H1 (cell line): ENCODE measurements at regions not wholly inside any gene's neighbourhood (a gene's known extent, or its start where the extent isn't known, plus 50 kb on each side); places are given as distances from the start of the nearest gene placed in this dataset.

Source experiments
- CEBPB ChIP-seq: IDR thresholded peaks from 2 replicates; pipeline ENCODE4 v1.6.1; 2012; ENCODE audit warnings: low read depth, low read length
- CREB1 ChIP-seq: IDR thresholded peaks from 2 replicates; pipeline ENCODE4 v1.6.1; 2012; ENCODE audit warnings: inconsistent platforms
- CTCF ChIP-seq, 3 experiments: IDR thresholded peaks; 1 replicate in 2 of 3; 2 replicates in 1 of 3; pipeline versions ENCODE4 v1.5.1 to v1.6.1; 2011; ENCODE audit warnings: low read length in 3 of 3, mild to moderate bottlenecking in 3 of 3, inconsistent platforms in 2 of 3, low read depth in 1 of 3, moderate library complexity in 1 of 3; ENCODE audit not compliant: insufficient read depth in 1 of 3; ENCODE audit errors: control extremely low read depth in 1 of 3
- EZH2 ChIP-seq: fragments of 200-600 bp; sonication (generic); IDR thresholded peaks from 2 replicates; pipeline ENCODE4 v1.7.1; 2012; ENCODE audit warnings: low read depth, mild to moderate bottlenecking, moderate library complexity, low read length, inconsistent platforms; ENCODE audit not compliant: severe bottlenecking
- MAFK ChIP-seq: IDR thresholded peaks from 2 replicates; pipeline ENCODE4 v1.6.1; 2012; ENCODE audit warnings: low read depth, mild to moderate bottlenecking, improper control_type of control experiment, low read length
- POLR2A ChIP-seq, 2 experiments: IDR thresholded peaks; 1 replicate in 1 of 2; 2 replicates in 1 of 2; pipeline ENCODE4 v1.6.1; 2011; ENCODE audit warnings: low read depth in 2 of 2, low read length in 2 of 2, mild to moderate bottlenecking in 2 of 2; ENCODE audit errors: control extremely low read depth in 1 of 2
- POLR2AphosphoS5 ChIP-seq: IDR thresholded peaks from 2 replicates; pipeline ENCODE4 v1.6.1; 2011; ENCODE audit warnings: low read depth, low read length
- POU5F1 ChIP-seq: IDR thresholded peaks from 2 replicates; pipeline ENCODE4 v1.6.1; 2011; ENCODE audit warnings: low read depth, mild to moderate bottlenecking, low read length, moderate library complexity
- TAF7 ChIP-seq: optimal IDR thresholded peaks from 2 replicates; pipeline ENCODE3; 2011; ENCODE audit warnings: low read depth, mild to moderate bottlenecking, inconsistent platforms, low read length, moderate library complexity, borderline replicate concordance
- YY1 ChIP-seq: IDR thresholded peaks from 2 replicates; pipeline ENCODE4 v1.6.1; 2011; ENCODE audit warnings: low read depth, mild to moderate bottlenecking, low read length

- TF ChIP-seq CEBPB (no peak), YY1 (no peak), MAFK (no peak), CREB1 (no peak), CTCF (IDR thresholded peaks at IDR 0.05; ENCODE audit: control extremely low read depth in 1 of 3, insufficient read depth in 1 of 3, low read depth in 1 of 3, low read length in 3 of 3) (no peak), POLR2AphosphoS5 (no peak), TAF7 (no peak), POLR2A (IDR thresholded peaks at IDR 0.05; ENCODE audit: control extremely low read depth in 1 of 2, low read depth in 2 of 2, low read length in 2 of 2) (no peak), POU5F1 (no peak), EZH2 (no peak)
These were observed 250.8 kb upstream of the PITRM1 start for GRCh38 chr10:3423384-3423783.
